DMS79 (cell line): ENCODE measurements at regions not wholly inside any gene's neighbourhood (a gene's known extent, or its start where the extent isn't known, plus 50 kb on each side); places are given as distances from the start of the nearest gene placed in this dataset.
"Not testable (repeated sequence)": the region's sequence is repeated elsewhere in the genome, so short reads cannot be mapped to it uniquely, and the experiment has no call there.

ENCODE experiments used
- DNase-seq: peaks from one replicate; lab custom pipeline; 2025; lab: John Stamatoyannopoulos, UW

DNA sequence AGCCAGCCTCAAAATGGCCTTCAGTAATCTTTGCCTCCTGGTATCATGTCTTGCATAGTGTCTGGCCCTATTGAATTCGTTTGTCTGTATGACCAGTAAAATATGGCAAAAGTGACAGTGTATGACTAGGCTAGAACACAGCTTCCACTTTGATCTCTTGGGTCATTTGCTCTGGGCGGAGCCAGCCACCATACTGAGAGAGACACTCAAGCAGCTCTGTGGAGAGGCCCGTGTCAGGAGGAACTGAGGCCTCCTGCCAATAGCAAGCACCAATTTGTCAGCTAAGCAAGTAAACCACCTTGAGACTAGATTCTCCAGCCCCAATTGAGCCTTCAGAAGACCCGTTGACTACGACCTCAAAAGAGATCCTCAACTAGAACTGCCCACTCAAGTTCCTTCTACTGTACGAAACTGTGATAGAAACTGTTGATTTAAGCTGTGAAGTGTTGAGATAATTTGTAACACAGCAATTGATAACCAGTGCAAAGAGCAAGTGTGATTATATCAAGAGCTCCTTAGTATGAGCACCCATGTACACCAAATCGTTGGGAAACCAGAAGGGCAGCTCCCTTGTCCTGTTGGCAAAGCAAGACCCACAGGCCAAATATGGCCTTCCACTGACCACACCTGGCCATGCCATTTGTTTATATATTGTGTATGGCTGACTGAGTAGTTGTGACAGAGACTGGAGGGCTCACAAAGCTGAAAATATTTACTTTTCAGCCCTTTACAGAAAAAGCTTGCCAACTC lies 52.7 kb upstream of the SERBP1 start:
- DNase-seq, result peak; percentile 26

DNA sequence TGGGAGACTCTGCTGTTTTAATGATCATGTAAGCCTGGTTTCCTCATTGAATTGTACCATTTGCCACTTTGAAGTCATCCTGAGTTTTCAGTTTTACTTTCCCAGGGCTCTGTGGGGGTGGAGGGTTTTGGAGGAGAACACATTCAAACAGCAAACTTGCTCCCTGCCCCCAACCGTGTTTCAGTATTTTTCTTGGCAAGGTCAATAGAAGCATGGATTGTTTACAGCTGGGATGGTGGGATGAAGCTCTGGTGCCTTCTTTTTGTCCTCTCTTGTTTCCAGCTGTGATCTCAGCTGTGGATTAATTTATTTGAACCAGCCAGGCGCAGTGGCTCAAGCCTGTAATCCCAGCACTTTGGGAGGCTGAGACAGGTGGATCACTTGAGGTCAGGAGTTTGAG lies 54.3 kb upstream of the SERBP1 start:
- no peak for DNase-seq

DNA sequence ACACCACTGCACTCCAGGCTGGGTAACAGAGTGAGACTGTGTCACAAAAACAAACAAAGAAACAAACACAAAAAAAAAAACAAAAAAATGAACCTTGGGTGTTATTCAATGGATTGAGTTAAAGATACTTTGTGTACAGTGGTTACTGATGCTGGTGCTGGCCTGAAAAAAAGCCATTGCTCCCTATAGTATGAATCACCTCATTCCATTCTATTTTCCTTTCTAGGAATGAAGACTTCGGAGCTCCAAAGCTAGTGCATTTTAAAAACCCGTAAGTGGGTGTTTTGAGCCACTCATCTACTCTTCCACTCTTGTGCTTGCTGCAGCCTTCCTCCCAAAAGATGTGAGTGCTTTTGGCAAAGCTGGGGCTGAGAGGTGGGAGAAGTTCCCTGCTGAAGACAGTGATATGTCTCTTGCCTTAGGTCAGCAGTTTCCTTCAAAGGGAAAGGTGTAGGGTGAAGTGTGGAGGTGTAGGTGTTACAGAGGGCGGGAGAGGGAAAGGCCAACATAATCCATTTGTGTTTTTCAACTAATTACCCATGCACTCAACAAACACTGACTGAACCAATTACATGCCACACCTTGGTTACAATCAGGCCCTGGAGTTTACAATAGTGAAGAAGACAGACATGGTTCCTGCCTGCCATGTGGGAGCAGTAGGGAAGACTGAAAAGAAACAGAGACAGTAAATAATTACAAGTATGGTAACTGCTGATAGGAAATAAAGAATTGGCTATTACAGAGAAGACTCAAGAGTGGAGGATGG lies 55.0 kb upstream of the SERBP1 start:
- DNase-seq, result no peak

DNA sequence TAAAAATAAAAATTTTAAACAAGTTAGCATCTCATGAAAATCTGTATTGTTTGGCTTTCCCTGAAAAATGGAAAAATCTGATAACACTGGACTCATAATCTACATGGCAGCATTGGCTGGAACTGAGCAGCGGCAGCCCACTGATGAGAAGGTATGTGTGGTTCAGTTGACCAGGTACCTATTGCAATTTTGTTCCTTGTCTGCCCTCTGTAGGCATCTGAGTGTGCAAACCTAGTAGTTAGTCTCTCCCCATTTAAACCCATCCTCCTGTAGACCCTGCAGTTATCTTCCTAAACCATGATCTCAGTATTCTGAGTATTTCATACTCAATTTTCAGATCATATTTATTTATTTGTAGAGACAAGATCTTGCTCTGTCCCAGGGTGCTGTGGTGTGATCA lies 59.4 kb upstream of the SERBP1 start:
- no peak for DNase-seq

DNA sequence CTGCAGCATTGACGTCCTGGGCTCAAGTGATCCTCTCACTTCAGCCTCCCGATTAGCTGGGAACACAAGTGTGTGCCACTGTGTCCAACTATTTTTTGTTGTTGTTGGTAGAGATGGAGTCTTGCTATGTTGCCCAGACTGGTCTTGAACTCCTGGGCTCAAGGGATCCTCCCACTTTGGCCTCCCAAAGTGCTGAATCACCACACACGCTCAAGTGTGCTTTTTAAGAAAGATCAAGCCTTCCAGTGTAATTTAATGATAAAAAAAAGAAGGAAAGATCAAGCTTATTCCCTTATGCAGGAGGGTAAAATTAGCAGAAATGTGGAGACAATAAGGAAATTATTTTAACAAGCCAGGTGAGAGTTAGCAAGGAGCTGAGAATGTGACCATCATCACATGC lies 61.1 kb upstream of the SERBP1 start:
- no peak for DNase-seq

DNA sequence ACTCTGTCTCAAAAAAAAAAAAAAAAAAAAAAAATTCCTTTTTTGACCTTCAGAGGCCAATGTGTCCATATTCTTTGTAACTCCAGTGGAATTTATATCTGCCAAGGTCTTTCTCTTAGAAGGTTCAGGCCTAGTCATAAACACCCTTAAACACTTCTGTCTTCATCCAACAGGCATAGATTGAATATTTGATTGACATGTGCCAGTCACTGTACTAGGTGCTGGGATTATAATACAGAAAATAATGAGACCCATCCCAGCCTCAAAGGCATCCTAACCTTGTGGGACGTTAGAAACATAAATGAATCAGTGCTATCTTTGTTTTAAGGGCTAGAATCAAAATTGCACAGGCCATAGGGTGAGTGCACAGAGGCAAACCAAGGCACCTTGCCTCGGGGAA lies 62.9 kb upstream of the SERBP1 start:
- DNase-seq, result no peak

DNA sequence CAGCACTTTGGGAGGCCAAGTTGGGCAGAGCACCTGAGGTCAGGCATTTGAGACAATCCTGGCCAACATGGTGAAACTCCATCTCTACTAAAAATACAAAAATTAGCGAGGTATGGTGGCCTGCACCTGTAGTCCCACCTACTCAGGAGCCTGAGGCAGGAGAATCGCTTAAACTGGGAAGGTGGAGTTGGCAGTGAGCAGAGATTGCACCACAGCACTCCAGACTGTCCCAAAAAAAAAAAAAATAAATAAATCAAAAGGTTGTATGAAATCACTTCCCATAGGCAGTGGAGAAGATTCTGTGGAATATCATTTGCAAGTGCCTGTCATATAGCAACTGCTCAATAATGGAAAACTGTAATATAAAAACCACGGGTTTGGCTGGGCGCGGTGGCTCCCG lies 65.1 kb upstream of the SERBP1 start:
- no peak for DNase-seq

DNA sequence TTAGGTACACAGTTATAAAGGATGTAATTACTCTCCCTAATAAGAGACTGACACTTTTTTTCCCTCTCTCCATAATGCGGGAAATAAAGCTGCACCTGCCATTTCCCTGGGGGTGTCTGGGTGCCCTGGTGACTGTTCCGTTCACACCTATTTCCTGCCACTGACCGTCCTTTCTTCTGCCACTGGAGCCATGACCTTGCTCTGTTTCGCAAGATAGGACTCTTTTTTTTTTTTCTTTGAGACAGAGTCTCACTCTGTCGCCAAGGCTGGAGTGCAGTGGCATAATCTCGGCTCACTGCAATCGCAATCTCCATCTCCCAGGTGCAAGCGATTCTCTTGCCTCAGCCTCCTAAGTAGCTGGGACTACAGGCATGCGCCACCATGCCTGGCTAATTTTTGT lies 66.1 kb upstream of the SERBP1 start:
- DNase-seq, result no peak

DNA sequence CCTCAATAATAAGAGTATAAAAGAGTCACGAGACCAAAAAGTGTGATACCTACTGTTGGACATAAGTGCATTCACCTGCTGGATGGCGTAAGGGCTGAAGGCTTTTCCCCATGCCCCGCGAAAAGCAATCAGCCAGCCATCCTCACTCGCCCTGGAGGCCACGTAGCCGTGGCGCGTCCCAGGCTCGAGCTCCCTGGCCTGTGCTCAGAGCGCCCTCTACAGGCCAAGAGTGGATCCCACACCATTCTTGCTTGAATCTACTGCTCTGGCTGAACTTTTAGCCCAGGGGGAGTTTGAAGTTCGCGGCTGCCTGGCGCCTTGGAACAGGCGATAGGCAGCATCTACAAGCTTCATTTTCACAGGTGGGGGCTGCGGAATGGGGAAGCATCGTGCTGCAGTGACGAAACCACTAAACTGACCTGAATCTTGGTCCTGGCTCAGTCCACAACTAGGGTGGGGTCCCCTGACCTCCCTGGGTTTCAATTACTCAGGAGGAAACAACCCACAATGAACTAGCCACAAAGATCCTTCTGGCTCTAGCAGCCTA lies 70.3 kb upstream of the SERBP1 start:
- peak; percentile 73 for DNase-seq

DNA sequence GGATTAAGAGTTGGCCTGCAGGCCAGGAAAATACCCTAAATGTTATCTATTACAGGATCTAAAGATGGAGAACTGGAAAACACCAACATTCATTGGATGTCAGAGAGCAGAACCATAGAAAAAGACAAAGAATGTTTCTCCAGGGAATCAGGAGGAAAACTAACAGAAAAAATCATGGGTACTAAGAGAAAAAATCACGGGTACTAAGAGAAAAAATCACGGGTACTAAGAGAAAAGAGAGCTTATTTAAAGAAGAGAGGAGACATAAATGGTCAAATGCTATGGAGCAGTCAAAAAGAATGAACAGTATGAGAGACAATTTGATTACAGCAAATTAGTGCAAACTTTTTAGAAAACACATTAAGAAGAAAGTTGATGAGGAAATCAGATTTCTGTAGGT lies 73.8 kb upstream of the SERBP1 start:
- DNase-seq, result no peak

DNA sequence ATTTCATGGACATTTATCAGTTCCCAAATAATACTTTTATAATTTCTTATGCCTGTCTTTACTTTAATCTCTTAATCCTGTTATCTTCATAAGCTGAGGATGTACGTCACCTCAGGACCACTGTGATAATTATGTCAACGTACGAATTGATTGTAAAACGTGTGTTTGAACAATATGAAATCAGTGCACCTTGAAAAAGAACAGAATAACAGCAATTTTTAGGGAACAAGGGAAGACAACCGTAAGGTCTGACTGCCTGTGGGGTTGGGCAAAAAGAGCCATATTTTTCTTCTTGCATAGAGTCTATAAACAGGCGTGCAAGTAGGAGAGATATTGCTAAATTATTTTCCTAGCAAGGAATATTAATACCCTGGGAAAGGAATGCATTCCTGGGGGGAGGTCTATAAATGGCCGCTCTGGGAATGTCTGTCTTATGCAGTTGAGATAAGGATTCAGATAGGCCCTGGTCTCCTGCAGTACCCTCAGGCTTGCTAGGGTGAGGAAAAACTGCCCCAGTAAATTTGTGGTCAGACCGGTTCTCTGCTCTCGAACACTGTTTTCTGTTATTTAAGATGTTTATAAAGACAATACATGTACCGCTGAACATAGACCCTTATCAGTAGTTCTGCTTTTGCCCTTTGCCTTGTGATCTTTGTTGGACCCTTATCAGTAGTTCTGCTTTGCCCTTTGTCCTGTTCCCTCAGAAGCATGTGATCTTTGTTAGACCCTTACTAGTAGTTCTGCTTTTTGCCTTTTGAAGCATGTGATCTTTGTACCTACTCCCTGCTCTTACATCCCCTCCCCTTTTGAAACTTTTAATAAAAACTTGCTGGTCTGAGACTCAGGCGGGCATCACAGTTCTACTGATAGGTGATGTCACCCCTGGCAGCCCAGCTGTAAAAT lies 83.4 kb upstream of the SERBP1 start:
- DNase-seq, result not testable (repeated sequence)

DNA sequence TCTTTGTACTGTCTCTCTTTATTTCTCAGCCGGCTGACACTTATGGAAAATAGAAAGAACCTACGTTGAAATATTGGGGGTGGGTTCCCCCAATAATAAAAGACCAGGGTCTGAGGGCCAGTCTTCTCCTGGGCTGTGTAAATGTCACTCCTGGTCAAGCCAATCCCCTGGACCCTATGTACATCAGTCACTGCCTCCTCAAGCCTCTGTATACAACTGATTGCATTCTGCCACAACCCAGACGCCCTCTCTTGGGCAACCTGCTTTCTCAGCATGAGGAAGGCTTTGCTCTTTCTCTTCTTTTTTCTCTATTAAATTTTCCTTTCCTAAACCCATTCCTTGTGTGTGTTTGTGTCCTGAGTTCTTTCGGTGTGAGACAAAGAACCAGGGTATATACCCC lies 84.1 kb upstream of the SERBP1 start:
- no peak for DNase-seq

DNA sequence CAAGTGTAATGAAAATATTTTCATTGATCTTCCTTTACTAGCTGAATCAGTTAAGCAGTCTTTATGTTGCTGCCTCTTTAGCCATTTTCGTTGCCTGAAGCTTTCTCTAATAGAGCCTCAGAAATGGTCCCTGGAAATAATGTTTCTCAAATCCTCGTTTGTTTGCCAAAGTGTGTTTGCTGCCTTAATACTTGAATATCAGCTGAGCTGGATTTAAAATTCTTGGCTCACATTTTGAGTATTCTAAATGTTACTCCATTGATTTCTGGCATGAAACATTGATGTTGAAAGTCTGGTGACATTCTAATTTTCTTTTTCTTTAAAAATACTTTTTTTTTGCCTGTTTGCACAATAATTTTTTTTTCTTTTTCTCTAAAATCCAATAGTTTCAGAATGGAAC lies 84.6 kb upstream of the SERBP1 start:
- no peak for DNase-seq

DNA sequence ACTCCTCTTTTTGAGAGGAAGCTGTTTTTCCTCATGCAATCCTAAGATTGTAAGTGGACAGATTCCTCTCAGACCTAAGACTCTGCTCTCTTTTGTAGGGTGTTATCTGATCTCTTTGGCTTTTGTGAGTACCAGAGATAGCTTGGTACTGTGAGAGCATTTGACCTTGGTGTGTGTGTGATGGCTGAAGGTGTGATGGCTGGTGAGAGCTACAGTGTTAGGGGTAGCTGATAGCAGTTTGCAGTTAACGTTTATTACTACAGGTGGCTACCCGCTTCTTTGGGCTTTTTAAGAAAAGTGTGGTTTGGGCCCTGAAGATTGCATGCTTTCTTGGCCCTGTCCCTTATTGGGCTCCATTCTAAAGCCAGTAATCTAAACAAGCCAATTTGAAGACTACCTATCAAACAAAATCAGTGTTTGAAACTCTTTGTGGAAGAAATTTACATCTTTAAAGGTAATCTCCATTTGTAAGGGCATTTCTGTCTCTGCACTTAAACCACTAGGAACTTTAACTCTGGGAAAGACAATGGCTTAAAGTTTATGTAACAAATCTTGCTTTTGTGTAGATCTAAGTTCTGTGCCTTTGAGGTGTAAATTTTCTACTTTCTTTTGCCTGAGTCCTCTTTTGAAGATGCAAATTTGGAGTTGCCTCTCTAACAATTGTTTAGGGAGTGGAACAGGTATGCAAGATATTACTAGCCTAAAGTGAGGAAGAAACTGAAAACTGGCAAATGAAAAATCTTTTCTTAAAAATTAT lies 85.3 kb upstream of the SERBP1 start:
- DNase-seq, result no peak

DNA sequence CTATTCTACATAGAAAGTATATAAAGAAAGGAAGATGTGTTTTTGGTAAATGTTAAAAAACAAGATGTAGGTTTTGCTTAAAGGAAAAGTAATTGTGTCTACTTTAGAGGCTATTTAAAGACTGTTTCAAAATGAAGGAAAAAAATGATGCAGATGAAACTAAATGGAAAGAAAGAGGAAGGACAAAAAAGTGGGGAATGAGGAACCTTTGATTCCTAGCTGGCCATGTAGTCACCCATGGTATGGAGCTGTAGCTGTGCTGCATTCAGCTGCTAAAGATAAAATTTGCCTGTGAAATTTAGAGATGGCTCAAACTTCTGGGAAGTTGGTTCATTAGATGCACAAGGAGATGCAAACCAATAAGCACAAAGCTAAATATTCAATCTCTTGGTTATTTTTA lies 86.8 kb upstream of the SERBP1 start:
- DNase-seq, result no peak

DNA sequence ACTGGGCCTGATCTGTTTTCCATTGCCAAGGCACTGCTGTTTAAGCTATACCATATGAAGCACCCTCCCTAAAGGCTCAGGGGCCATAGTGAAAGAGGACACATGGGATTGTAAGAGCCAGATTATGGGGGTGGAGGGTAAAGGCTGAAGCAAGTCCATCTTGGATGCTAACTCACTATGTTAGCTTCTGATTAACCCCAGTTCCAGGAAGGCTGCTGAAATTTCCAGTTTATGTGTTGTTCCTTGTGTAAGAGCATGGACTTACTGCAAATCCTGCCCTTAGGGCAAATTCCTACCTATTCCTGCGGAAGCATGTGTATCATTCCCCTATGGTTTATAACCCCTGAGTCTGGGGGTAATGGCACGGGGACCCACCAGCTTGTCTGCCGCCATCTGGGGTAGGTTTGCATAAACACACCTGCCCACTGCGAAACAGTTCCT lies 91.8 kb upstream of the SERBP1 start:
- DNase-seq, result no peak

DNA sequence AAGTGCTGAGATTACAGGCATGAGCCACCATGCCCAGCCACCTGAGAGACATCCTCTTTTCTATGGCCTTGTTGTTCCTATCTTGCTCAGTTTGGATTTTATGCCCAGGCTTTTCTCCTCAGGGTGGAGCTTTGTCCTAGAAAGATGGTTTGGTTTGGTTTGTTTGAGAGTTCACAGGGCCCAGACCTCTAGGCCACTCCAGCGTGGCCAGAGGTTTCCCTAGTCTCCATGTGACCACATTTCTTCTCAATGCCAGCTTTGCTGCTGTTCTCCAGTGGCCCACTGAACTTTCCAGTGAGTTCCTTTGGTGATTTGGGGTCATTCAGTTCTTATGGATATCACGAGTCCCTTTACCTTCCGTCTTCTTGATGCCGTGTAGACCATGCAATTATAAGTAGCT lies 92.6 kb upstream of the SERBP1 start:
- DNase-seq, result no peak

DNA sequence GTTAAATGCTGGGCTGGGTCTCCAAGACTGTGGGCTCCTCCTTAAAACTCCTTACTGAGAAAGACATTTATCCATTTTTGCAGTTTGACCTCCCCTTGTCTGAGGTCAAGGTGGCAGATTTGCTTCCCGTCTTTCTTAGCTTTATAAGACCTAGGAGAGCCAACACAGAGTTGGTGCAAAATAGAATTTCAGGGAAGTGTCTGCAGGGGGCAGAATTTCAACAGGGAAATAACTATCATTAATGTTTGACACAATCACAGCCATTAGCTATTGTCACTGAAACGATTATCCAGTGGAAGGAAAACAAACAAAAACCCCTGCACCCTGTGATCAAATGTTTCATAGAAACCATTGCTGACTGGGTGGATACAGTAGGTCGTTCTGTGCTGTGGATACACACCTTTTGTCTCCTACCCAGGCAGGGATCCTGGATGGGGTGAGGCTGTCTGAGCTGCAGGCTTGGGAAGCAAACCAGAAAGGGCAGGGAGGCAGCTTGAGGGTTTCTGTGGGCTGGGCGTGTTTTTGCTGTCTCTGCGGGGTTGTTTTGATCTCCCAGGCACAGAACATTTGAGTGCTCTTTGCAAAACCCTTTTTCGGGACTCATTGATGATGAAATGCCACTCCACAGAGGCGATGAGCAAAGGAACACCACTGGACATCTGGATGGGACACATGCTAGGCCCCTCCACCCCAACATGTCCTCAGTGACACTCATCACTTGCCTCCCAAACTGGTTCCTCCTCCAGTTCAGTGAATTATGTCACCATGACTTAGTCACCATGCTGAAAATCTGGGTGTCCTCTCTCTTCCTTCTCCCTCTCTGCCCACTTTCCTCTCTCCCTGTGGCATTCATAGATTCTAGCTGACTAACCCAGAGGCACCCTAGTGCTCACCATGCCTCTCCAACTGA lies 94.2 kb upstream of the SERBP1 start:
- no peak for DNase-seq

DNA sequence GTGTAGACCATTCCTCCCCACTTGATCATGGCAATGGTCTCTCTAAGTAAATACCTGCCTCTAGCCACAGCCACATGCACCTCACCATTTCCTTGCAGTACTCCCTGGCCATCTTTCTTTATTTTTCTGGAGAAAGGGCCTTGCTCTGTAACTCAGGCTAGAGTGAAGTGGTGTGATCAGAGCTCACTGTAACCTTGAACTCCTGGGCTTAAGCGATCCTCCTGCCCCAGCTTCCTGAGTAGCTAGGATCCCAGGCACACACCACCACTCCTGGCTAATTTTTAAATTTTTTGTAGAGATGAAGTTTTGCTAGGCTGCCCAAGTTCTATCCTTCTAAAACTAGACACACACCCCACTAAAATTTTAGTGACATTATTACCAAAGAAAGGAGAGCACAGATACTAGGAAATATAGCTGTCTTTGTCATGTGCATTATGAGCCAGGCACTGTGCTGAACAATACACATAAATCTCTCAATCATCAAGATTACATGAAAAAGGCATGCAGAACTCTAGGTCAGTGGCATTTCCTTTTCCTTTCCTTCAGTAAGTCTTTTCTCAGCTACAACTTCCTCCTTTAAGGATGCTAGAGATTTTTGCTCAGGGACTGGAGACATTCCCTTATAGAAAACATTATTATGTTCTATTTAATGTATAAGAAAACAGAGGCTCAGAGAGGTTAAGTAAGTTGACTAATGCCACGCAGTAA lies 95.0 kb upstream of the SERBP1 start:
- DNase-seq, result no peak

DNA sequence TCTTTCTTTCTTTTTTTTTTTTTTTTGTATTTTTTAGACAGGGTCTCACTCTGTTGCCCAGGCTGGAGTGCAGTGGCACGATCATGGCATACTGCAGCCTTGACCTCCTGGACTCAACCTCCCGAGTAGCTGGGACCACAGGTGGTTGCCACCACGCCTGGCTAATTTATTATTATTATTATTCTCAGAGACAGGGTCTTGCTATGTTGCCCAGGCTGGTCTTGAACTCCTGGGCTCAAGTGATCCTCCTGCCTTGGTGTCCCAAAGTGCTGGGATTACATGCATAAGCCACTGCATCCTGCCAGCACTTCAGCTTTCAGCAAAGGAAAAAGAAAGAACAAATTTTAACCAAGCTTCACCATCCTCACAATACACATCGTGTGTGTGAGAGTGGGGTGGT lies 97.9 kb upstream of the SERBP1 start:
- no peak for DNase-seq
